A673 (cell line): ENCODE measurements at regions not wholly inside any gene's neighbourhood (a gene's known extent, or its start where the extent isn't known, plus 50 kb on each side); places are given as distances from the start of the nearest gene placed in this dataset.

Experiments
- BruUV-seq: library from RNA; stranded (reverse); fragments of 400-500 nt; replicated peaks from 2 replicates; lab custom pipeline; 2021; lab: Mats Ljungman, UMichigan
- CTCF ChIA-PET: fragments of 300-600 bp; sonication (Branson Sonifier 250); formaldehyde crosslinking; loops from one replicate; lab custom pipeline; 2022; ENCODE audit warnings: antibody characterized with exemption; lab: Charles Lee
- POLR2A ChIA-PET: fragments of 300-600 bp; sonication (Branson Sonifier 250); formaldehyde crosslinking; loops from one replicate; lab custom pipeline; 2022; ENCODE audit warnings: antibody characterized with exemption; ENCODE audit not compliant: low non-redundant PET; lab: Charles Lee
- DNase-seq: peaks from one replicate; pipeline ENCODE4 v3.0.0-alpha.2; 2015; ENCODE audit warnings: low spot score
- H3K27ac ChIP-seq: fragments of 200-600 bp; sonication (generic); 2 replicates; pipeline ENCODE4 v1.5.1; 2016; ENCODE audit warnings: mixed run types, low read depth, mild to moderate bottlenecking, mixed read lengths, antibody characterized with exemption, low read length; ENCODE audit not compliant: poor library complexity, severe bottlenecking
- H3K27me3 ChIP-seq: fragments of 200-600 bp; sonication (generic); replicated peaks from 2 replicates; pipeline ENCODE4 v1.6.1; 2017; ENCODE audit warnings: mixed run types, low read depth, mild to moderate bottlenecking, mixed read lengths, antibody characterized with exemption, low read length; ENCODE audit not compliant: insufficient read depth, poor library complexity
- H3K36me3 ChIP-seq: fragments of 200-600 bp; sonication (generic); 2 replicates; pipeline ENCODE4 v1.6.1; 2016; ENCODE audit warnings: mixed run types, mild to moderate bottlenecking, mixed read lengths, antibody characterized with exemption, low read length; ENCODE audit not compliant: insufficient read depth, poor library complexity, severe bottlenecking
- H3K4me1 ChIP-seq: fragments of 200-600 bp; sonication (generic); 2 replicates; pipeline ENCODE4 v1.6.1; 2017; ENCODE audit warnings: mixed run types, mild to moderate bottlenecking, mixed read lengths, antibody characterized with exemption, low read length; ENCODE audit not compliant: insufficient read depth, poor library complexity, severe bottlenecking
- H3K4me3 ChIP-seq: fragments of 200-600 bp; sonication (generic); 2 replicates; pipeline ENCODE4 v1.5.1; 2016; ENCODE audit warnings: low read depth, mixed run types, mild to moderate bottlenecking, mixed read lengths, low read length; ENCODE audit not compliant: poor library complexity, severe bottlenecking
- H3K9me3 ChIP-seq: fragments of 200-600 bp; sonication (generic); 2 replicates; pipeline ENCODE4 v1.6.1; 2016; ENCODE audit warnings: mixed run types, low read depth, mild to moderate bottlenecking, mixed read lengths, antibody characterized with exemption, low read length; ENCODE audit not compliant: poor library complexity, severe bottlenecking
- CTCF ChIP-seq: fragments of 300-800, 200-600 bp; sonication (generic); conservative IDR thresholded peaks from 2 replicates; pipeline ENCODE4 v1.5.1; 2017; ENCODE audit warnings: low read depth, mild to moderate bottlenecking, antibody characterized with exemption, low read length, moderate library complexity, mixed read lengths
- EZH2 ChIP-seq: fragments of 200-600 bp; sonication (generic); IDR thresholded peaks from 2 replicates; pipeline ENCODE4 v1.6.1; 2017; ENCODE audit warnings: borderline replicate concordance, low read depth, mild to moderate bottlenecking, mixed read lengths, antibody characterized with exemption, low read length; ENCODE audit not compliant: poor library complexity, severe bottlenecking
- intact Hi-C: fragments of 100-400 bp; cut with micrococcal nuclease; formaldehyde crosslinking; loops from one replicate; pipeline ENCODE4 v1.10.0; 2022; ENCODE audit not compliant: unreplicated experiment

- POLR2A ChIA-PET: no interaction called here
- BruUV-seq: no TSS peak
- Histone ChIP-seq H3K27me3 (no peaks in the 10 kb centered on the region), H3K4me1 (no peaks in the 10 kb centered on the region), H3K36me3 (no peaks in the 10 kb centered on the region), H3K27ac (no peak overlapping the region), H3K9me3 (no peaks in the 10 kb centered on the region), H3K4me3 (no peak overlapping the region)
- TF ChIP-seq CTCF: no peak
- no peak for TF ChIP-seq EZH2
- intact Hi-C loops: no loop called here
- CTCF ChIA-PET: no interaction called here
- DNase-seq: no peak
Observed at GRCh38 chr16:14368399-14368798, 261.7 kb downstream of the PARN start.

DNA sequence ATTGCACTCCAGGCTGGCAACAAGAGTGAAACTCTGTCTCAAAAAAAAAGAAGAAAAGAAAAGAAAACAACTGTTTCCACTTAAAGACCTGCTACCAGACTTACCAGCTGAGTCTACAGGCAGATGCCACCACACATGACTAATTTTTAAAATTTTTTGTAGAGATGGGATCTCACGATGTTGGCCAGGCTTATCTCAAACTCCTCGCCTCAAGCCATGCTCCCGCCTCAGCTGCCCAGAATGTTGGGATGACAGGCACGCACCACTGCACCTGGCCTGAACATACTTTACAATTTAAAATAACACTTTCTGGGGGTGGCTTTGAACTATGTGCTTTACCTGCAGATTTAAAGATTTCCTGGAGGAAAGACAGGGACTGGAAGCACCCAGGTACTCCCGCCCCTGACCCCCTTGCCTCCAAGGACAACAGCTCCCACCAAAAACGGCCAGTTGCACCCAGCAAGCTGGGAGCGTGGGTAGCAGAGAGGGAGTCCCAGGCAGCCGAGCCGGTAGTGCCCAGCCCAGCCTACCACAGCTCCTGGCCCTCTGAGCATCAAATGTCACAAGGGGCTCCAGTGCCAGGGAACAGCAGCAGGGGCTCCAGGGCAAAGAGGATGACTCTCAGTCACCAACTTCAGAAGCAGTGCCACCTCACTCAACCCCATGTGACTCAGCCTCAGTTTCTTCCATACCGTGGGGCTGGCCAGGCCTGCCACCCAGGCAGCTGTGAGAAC lies 262.9 kb downstream of the PARN start:
- Histone ChIP-seq H3K4me1 (no peaks in the 10 kb centered on the region), H3K9me3 (no peaks in the 10 kb centered on the region), H3K27ac (no peak overlapping the region), H3K4me3 (no peak overlapping the region), H3K36me3 (no peaks in the 10 kb centered on the region), H3K27me3 (no peaks in the 10 kb centered on the region)
- intact Hi-C loops: no loop called here
- no peak for DNase-seq
- CTCF ChIA-PET: no interaction called here
- POLR2A ChIA-PET: no interaction called here
- no peak for TF ChIP-seq EZH2
- TF ChIP-seq CTCF: no peak
- BruUV-seq: no TSS peak

DNA sequence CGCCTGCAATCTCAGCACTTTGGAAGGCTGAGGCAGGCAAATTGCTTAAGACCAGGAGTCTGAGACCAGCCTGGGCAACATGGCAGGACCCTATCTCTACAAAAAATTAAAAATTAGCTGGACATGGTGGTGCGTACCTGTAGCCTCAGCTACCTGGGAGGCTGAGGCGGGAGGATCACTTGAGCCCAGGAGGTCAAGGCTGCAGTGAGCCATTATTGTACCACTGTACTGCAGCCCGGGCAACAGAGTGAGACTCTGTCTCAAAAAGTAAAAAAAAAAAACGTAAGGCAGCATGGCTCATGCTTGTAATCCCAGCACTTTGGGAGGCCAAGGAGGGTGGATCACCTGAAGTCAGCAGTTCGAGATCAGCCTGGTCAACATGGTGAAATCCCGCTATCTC lies 263.6 kb downstream of the PARN start:
- Histone ChIP-seq H3K36me3 (no peaks in the 10 kb centered on the region), H3K27me3 (no peaks in the 10 kb centered on the region), H3K9me3 (no peaks in the 10 kb centered on the region), H3K4me3 (no peak overlapping the region), H3K27ac (no peak overlapping the region), H3K4me1 (no peaks in the 10 kb centered on the region)
- BruUV-seq: no TSS peak
- no peak for DNase-seq
- POLR2A ChIA-PET: no interaction called here
- TF ChIP-seq EZH2: no peak
- TF ChIP-seq CTCF: no peak
- intact Hi-C loops: no loop called here
- CTCF ChIA-PET: no interaction called here
